ENCODE measurements at regions not wholly inside any gene's neighbourhood (a gene's known extent, or its start where the extent isn't known, plus 50 kb on each side); places are given as distances from the start of the nearest gene placed in this dataset.

- H3K4me3 ChIP-seq (ENCODE audit: low read depth, low read length) = no peak overlapping the region
- TF ChIP-seq CTCF (IDR thresholded peaks at IDR 0.05; ENCODE audit: insufficient read depth, low read depth, low read length, missing control alignments) = no peak
- no peak for DNase-seq (ENCODE audit: low read depth)
Measured at GRCh38 chr10:121669028-121669374, 70.8 kb upstream of the FGFR2 start.

DNA sequence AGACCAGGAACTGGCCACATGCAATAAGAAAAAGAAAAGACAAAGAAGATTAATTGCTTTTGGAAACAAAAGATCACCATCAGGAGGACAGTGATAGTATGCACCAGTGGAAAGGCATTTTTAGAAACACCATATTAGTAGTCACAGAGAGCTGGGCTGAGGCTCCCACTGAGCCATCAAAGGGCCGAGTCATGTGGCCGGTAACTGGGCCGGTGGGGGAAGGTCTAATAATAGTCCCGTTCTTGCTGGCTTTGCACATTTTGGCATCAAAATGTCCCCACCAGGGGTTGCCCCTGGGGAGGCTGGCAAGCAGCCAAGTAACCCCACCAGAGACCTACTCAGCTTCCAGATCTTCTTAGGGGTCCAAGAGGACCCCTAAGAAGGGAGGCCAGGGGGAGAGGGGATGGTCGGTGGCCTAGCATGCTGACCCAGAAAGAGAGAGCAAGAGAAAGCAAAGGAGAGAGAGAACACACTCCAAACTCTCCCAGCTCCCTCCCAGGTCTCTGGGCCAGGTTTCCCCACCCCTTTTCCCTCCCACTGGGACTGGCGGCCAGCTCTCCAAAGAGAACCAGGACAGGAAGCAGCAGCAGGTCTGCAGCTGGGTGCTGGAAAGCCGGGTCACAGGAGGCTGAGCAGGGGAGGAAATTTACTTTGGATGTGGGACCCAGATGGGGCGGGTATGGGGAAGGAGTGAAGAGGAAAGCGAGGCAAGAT is 70.2 kb upstream of the FGFR2 start:
- TF ChIP-seq CTCF (IDR thresholded peaks at IDR 0.05; ENCODE audit: insufficient read depth, low read depth, low read length, missing control alignments) = no peak
- DNase-seq (ENCODE audit: low read depth) = no peak
- H3K4me3 ChIP-seq (ENCODE audit: low read depth, low read length) = no peak overlapping the region

GRCh38 chr10:121667948-121668313 is 69.7 kb upstream of the FGFR2 start:
- H3K4me3 ChIP-seq (ENCODE audit: low read depth, low read length) = no peak overlapping the region

GRCh38 chr10:121665809-121666208 is 67.6 kb upstream of the FGFR2 start:
- H3K4me3 ChIP-seq (ENCODE audit: low read depth, low read length) = no peak overlapping the region
- DNase-seq (ENCODE audit: low read depth) = no peak
- no peak for TF ChIP-seq CTCF (IDR thresholded peaks at IDR 0.05; ENCODE audit: insufficient read depth, low read depth, low read length, missing control alignments)

More at GRCh38 chr10:121667948-121668313, 69.7 kb upstream of the FGFR2 start:
- TF ChIP-seq CTCF (IDR thresholded peaks at IDR 0.05; ENCODE audit: insufficient read depth, low read depth, low read length, missing control alignments) = no peak
- DNase-seq (ENCODE audit: low read depth) = no peak

DNA sequence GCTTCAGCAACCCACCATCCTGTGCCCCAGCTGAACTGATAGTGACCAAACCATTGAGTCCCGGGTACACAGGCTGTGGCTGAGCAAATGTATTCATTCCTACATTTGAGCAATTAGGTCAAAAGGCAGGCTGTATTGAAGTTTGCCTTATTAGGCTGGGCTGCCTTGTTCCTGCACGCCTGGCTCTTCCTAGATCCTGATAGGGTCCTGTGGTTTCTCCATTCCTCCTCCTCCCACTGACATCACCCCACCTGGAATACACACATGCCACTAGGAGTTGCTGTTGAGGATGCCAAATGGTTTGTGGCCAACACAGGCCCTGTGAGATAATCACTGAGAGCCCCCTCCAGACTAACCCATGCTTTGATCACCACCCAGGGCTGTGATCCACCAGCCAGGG is 66.4 kb upstream of the FGFR2 start:
- TF ChIP-seq CTCF (IDR thresholded peaks at IDR 0.05; ENCODE audit: insufficient read depth, low read depth, low read length, missing control alignments) = no peak
- DNase-seq (ENCODE audit: low read depth) = no peak
- no peak overlapping the region for H3K4me3 ChIP-seq (ENCODE audit: low read depth, low read length)

- peak; percentile 42 for TF ChIP-seq CTCF (IDR thresholded peaks at IDR 0.05; ENCODE audit: insufficient read depth, low read depth, low read length, missing control alignments)
- no peak overlapping the region for H3K4me3 ChIP-seq (ENCODE audit: low read depth, low read length)
- peak; percentile 6 for DNase-seq (ENCODE audit: low read depth)
Measured at GRCh38 chr10:121662945-121663917, 65.0 kb upstream of the FGFR2 start.

Measured in GM12865 (cell line).